ENCODE measurements at regions not wholly inside any gene's neighbourhood (a gene's known extent, or its start where the extent isn't known, plus 50 kb on each side); places are given as distances from the start of the nearest gene placed in this dataset.
"Not testable (repeated sequence)": the region's sequence is repeated elsewhere in the genome, so short reads cannot be mapped to it uniquely, and the experiment has no call there.

- no peak for TF ChIP-seq CTCF (IDR thresholded peaks at IDR 0.05; ENCODE audit: low read depth, low read length)
- H3K4me3 ChIP-seq (replicated peaks in 1 of 2; ENCODE audit: low read depth in 2 of 2, low read length in 2 of 2), result no peak overlapping the region
- no peak for DNase-seq (ENCODE audit: low read depth in 2 of 2)
Observed at GRCh38 chr6:80967609-80968008, 784.9 kb downstream of the TENT5A start.

GRCh38 chr6:80962382-80962781 is 790.1 kb downstream of the TENT5A start:
- TF ChIP-seq CTCF (IDR thresholded peaks at IDR 0.05; ENCODE audit: low read depth, low read length), result no peak
- H3K4me3 ChIP-seq (replicated peaks in 1 of 2; ENCODE audit: low read depth in 2 of 2, low read length in 2 of 2), result no peak overlapping the region
- DNase-seq (ENCODE audit: low read depth in 2 of 2), result no peak

GRCh38 chr6:80961166-80961565 is 791.3 kb downstream of the TENT5A start:
- H3K4me3 ChIP-seq (replicated peaks in 1 of 2; ENCODE audit: low read depth in 2 of 2, low read length in 2 of 2), result no peak overlapping the region
- DNase-seq (ENCODE audit: low read depth in 2 of 2), result peak in 1 of 2 donors; percentile 29
- no peak for TF ChIP-seq CTCF (IDR thresholded peaks at IDR 0.05; ENCODE audit: low read depth, low read length)

- TF ChIP-seq CTCF (IDR thresholded peaks at IDR 0.05; ENCODE audit: low read depth, low read length), result no peak
- no peak for DNase-seq (ENCODE audit: low read depth in 2 of 2)
Observed at GRCh38 chr6:80959034-80959433, 793.4 kb downstream of the TENT5A start.

GRCh38 chr6:80956898-80957297 is 795.6 kb downstream of the TENT5A start:
- peak in 1 of 2 donors; percentile 5 for DNase-seq (ENCODE audit: low read depth in 2 of 2)
- no peak for TF ChIP-seq CTCF (IDR thresholded peaks at IDR 0.05; ENCODE audit: low read depth, low read length)
- H3K4me3 ChIP-seq (replicated peaks in 1 of 2; ENCODE audit: low read depth in 2 of 2, low read length in 2 of 2), result no peak overlapping the region

More at GRCh38 chr6:80959034-80959433, 793.4 kb downstream of the TENT5A start:
- H3K4me3 ChIP-seq (replicated peaks in 1 of 2; ENCODE audit: low read depth in 2 of 2, low read length in 2 of 2), result no peak overlapping the region

GRCh38 chr6:80952479-80952878 is 800.0 kb downstream of the TENT5A start:
- DNase-seq (ENCODE audit: low read depth in 2 of 2), result peak in 1 of 2 donors; percentile 11
- not testable (repeated sequence) for H3K4me3 ChIP-seq (replicated peaks in 1 of 2; ENCODE audit: low read depth in 2 of 2, low read length in 2 of 2)

- no peak overlapping the region for H3K4me3 ChIP-seq (replicated peaks in 1 of 2; ENCODE audit: low read depth in 2 of 2, low read length in 2 of 2)
- TF ChIP-seq CTCF (IDR thresholded peaks at IDR 0.05; ENCODE audit: low read depth, low read length), result no peak
- no peak for DNase-seq (ENCODE audit: low read depth in 2 of 2)
Observed at GRCh38 chr6:80946402-80946801, 806.1 kb downstream of the TENT5A start.

Data from cardiac fibroblast (primary cell).